Common myeloid progenitor, CD34-positive (primary cell): ENCODE measurements at regions not wholly inside any gene's neighbourhood (a gene's known extent, or its start where the extent isn't known, plus 50 kb on each side); places are given as distances from the start of the nearest gene placed in this dataset.
A peak's percentile ranks its signal among the peaks of the same experiment; 100 is the strongest.

ENCODE experiments used
- CTCF ChIA-PET: fragments of 350-600 bp; sonication (Branson Sonifier 250); formaldehyde crosslinking; loops from one replicate; lab custom pipeline; 2021; ENCODE audit warnings: antibody characterized with exemption; lab: Charles Lee
- POLR2A ChIA-PET: fragments of 350-600 bp; sonication (Branson Sonifier 250); formaldehyde crosslinking; loops from one replicate; lab custom pipeline; 2021; ENCODE audit warnings: antibody characterized with exemption; lab: Charles Lee
- DNase-seq, 3 donors: peaks; one replicate each; pipeline versions ENCODE4 v3.0.0 to v3.0.0-alpha.2; 2013
- H3K27ac ChIP-seq, 2 experiments: 1 replicate in 1 of 2; 2 replicates in 1 of 2; pipeline ENCODE4 v1.7.0; 2013; ENCODE audit warnings: inconsistent platforms in 2 of 2, low read length in 2 of 2, mild to moderate bottlenecking in 2 of 2, low read depth in 1 of 2, moderate library complexity in 1 of 2; ENCODE audit not compliant: severe bottlenecking in 2 of 2, insufficient read depth in 1 of 2, poor library complexity in 1 of 2
- H3K27me3 ChIP-seq, 5 experiments: replicated peaks in 2 of 5; 1 replicate in 3 of 5; 2 replicates in 2 of 5; pipeline versions ENCODE4 v1.6.1 to v1.7.0; 2013; ENCODE audit warnings: low read length in 4 of 5, mild to moderate bottlenecking in 2 of 5, moderate library complexity in 2 of 5, inconsistent platforms in 1 of 5; ENCODE audit not compliant: insufficient read depth in 5 of 5, control insufficient read depth in 4 of 5
- H3K36me3 ChIP-seq, 4 experiments: 1 replicate in 2 of 4; 2 replicates in 2 of 4; pipeline versions ENCODE4 v1.6.1 to v1.7.0; 2013; ENCODE audit warnings: low read length in 3 of 4, control low read depth in 1 of 4, mild to moderate bottlenecking in 1 of 4; ENCODE audit not compliant: control insufficient read depth in 4 of 4, insufficient read depth in 4 of 4
- H3K4me1 ChIP-seq, 4 experiments: 1 replicate in 3 of 4; 2 replicates in 1 of 4; pipeline versions ENCODE4 v1.6.1 to v1.7.1; 2013; ENCODE audit warnings: low read length in 3 of 4, mild to moderate bottlenecking in 3 of 4, control low read depth in 1 of 4, inconsistent platforms in 1 of 4, moderate library complexity in 1 of 4; ENCODE audit not compliant: control insufficient read depth in 4 of 4, insufficient read depth in 4 of 4; ENCODE audit errors: control extremely low read depth in 1 of 4
- H3K4me3 ChIP-seq, 7 experiments: 1 replicate in 4 of 7; 2 replicates in 3 of 7; pipeline versions ENCODE4 v1.5.1 to v1.7.0; 2013; ENCODE audit warnings: mild to moderate bottlenecking in 7 of 7, low read length in 6 of 7, moderate library complexity in 6 of 7, inconsistent platforms in 2 of 7, low read depth in 2 of 7, control low read depth in 1 of 7; ENCODE audit not compliant: insufficient read depth in 4 of 7, control insufficient read depth in 1 of 7; ENCODE audit errors: extremely low read depth in 1 of 7
- H3K9me3 ChIP-seq, 5 experiments: 1 replicate in 4 of 5; 2 replicates in 1 of 5; pipeline versions ENCODE4 v1.6.1 to v1.7.1; 2013; ENCODE audit warnings: low read length in 4 of 5, mild to moderate bottlenecking in 2 of 5, inconsistent platforms in 1 of 5, low read depth in 1 of 5, moderate library complexity in 1 of 5; ENCODE audit not compliant: control insufficient read depth in 4 of 5, insufficient read depth in 2 of 5; ENCODE audit errors: control extremely low read depth in 1 of 5
- WGBS: methylation state at CpG from one replicate; pipeline ENCODE4 v1.1.5; 2013; ENCODE audit not compliant: insufficient coverage; 5-methylcytosine and 5-hydroxymethylcytosine counted together

DNA sequence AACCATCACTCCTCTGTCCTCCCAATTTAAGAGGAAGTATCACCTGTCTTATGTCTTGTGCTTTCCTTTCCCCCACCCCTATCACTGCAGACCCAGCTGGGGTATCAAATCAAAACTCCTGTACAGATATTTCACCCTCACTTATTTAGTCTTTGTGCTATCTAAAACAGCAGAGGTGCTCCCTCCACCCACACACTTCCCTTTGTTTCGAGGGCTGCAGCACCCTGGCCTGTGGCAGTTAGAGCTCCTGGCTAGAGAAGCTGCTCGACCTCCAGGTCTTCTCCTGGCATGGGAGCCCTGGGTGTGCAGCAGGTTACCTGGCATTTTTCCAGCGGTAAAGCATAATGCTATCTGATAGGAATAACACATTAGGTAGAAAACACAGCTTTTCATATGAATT is 181.4 kb upstream of the BCL6 start:
- Histone ChIP-seq H3K36me3 (no peaks in the 10 kb centered on the region), H3K4me3 (no peak overlapping the region), H3K4me1 (peaks cover 0 to 12% (median 1%) of the 10 kb centered on the region in 4 experiments), H3K9me3 (peaks cover 0 to 12% (median 5%) of the 10 kb centered on the region in 5 experiments), H3K27me3 (no peaks in the 10 kb centered on the region), H3K27ac (no peak overlapping the region)
- ChIA-PET POLR2A (no interaction called here), CTCF (interaction anchor here (1.0 to 1.1 kb wide), 2 partner anchors 10 to 12 kb away, joined by 3 to 4 read pairs; no protein-coding TSS in a partner anchor)
- peak in 2 of 3 donors; percentile 15 to 27 for DNase-seq
- WGBS: 49% methylated on average over 3 of the region's 3 CpGs

DNA sequence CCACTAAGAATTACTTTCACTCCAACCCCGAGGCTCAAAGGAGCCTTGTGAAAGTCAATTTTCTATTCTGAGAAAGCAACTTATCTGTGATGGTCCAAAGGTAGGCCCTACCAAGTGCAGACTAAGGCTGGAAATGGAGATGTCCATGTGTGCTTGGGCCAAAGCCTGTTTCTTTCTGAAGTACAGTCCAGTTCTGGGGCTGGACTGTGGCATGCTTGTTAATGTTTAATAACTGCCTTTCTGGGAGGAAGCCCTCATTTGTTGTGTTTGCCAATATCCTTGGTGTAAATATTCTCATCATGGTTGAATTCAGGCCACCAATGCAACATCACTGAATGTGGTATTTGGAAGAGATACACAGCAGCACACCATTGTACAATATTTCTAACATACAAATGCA is 182.3 kb upstream of the BCL6 start:
- Histone ChIP-seq H3K4me1 (peaks cover 0 to 9% (median 1%) of the 10 kb centered on the region in 4 experiments), H3K27me3 (no peaks in the 10 kb centered on the region), H3K27ac (no peak overlapping the region), H3K4me3 (no peak overlapping the region), H3K9me3 (peaks cover 0 to 12% (median 5%) of the 10 kb centered on the region in 5 experiments), H3K36me3 (no peaks in the 10 kb centered on the region)
- DNase-seq: no peak
- ChIA-PET POLR2A (no interaction called here), CTCF (interaction anchor here (0.8 to 1.0 kb wide), 2 partner anchors 14 to 27 kb away, joined by 3 to 5 read pairs; no protein-coding TSS in a partner anchor)
- WGBS: no CpG with 5 or more reads among the region's 1 CpG

DNA sequence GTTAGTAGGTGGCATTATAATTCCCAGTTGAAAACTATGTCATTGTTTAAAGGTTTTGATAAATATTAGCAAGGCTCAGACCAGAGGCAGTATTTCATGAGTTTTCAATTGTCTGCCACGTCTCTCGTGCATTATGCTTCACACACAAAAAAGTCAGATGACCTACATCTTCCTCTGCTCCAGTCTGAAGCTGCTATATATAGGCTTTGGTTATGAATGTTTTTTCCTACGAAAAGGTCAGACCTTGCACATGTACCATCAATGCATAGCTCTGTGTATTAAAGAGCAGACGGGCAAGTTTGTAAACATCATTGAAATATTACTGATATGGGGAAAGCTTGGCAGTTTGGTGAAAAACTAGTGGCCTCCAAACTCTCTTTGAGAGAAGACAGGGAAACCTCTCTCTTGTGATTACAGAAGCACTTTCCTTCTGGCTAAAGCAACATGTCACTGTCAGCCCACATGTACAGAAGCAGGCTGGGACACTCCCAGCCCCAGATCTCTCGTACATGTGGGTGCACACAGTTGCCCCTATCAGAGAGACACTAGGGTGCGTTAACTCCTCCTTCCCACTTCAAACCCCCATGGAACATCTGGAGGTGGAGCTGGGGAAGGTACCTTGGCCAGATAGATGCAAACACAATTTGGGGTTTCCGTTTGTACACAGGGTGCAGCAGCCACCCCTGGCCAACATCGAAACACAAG is 184.0 kb upstream of the BCL6 start:
- H3K9me3 ChIP-seq: peaks cover 0 to 12% (median 5%) of the 10 kb centered on the region in 5 experiments
- DNase-seq: no peak
- no peaks in the 10 kb centered on the region for H3K36me3 ChIP-seq
- H3K4me1 ChIP-seq: peaks cover 0 to 9% (median 1%) of the 10 kb centered on the region in 4 experiments
- H3K27ac ChIP-seq: no peak overlapping the region
- POLR2A ChIA-PET: no interaction called here
- CTCF ChIA-PET: no interaction called here
- no peak overlapping the region for H3K4me3 ChIP-seq
- no peaks in the 10 kb centered on the region for H3K27me3 ChIP-seq
- WGBS: 93% methylated on average over 4 of the region's 8 CpGs

DNA sequence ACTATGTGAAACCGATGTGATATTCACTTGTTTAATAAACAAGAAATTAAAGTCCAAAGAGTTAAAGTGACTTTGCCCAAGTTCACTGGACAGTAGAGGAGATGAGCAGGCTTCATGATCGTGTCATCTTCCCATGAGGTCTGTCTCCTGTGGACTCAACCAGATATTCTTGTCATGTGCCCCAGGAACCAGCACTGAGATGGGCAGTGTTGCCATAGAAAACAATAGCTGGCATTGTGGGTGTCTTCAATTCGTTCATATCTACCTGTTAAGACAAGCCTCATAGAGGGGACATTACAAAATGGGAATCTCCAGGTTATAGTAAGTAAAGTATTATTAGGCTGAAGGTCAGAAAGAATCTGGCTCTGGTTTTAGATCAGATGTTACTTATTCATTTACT is 184.8 kb upstream of the BCL6 start:
- Histone ChIP-seq H3K4me3 (no peak overlapping the region), H3K27me3 (no peaks in the 10 kb centered on the region), H3K36me3 (no peaks in the 10 kb centered on the region), H3K27ac (no peak overlapping the region), H3K4me1 (peaks cover 0 to 9% (median 1%) of the 10 kb centered on the region in 4 experiments), H3K9me3 (peaks cover 0 to 4% (median 0%) of the 10 kb centered on the region in 5 experiments)
- 100% methylated on average over 1 of the region's 3 CpGs for WGBS
- POLR2A ChIA-PET: no interaction called here
- CTCF ChIA-PET: interaction anchor here (1.3 kb wide), 1 partner anchor 31 kb away, joined by 3 read pairs; no protein-coding TSS in a partner anchor
- DNase-seq: no peak

DNA sequence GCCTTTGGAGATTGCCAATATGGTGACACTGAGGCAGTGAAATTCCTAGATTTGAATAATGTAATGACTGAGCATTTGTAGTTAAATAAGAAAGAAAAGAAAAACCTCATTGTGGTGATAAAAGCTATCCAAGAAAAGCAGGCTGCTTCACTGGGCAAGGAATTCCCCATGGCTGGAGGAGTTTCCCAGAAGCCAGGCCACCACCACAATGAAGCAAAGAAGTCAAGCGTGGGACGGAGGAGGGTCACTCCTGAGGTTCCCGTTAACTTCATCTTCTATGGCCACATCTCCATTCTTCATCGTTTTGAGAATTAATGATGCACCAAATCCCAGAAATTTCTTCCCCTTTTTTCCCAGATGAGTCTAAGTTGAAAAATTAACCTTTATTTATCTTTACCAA is 185.8 kb upstream of the BCL6 start:
- no peak overlapping the region for H3K27ac ChIP-seq
- no peaks in the 10 kb centered on the region for H3K36me3 ChIP-seq
- POLR2A ChIA-PET: no interaction called here
- peaks cover 0 to 15% (median 1%) of the 10 kb centered on the region in 4 experiments for H3K4me1 ChIP-seq
- no peaks in the 10 kb centered on the region for H3K27me3 ChIP-seq
- no peaks in the 10 kb centered on the region for H3K9me3 ChIP-seq
- WGBS: 97% methylated on average over 4 of the region's 4 CpGs
- CTCF ChIA-PET: interaction anchor here (1.3 kb wide), 1 partner anchor 30 kb away, joined by 3 read pairs; no protein-coding TSS in a partner anchor
- no peak overlapping the region for H3K4me3 ChIP-seq
- DNase-seq: no peak

DNA sequence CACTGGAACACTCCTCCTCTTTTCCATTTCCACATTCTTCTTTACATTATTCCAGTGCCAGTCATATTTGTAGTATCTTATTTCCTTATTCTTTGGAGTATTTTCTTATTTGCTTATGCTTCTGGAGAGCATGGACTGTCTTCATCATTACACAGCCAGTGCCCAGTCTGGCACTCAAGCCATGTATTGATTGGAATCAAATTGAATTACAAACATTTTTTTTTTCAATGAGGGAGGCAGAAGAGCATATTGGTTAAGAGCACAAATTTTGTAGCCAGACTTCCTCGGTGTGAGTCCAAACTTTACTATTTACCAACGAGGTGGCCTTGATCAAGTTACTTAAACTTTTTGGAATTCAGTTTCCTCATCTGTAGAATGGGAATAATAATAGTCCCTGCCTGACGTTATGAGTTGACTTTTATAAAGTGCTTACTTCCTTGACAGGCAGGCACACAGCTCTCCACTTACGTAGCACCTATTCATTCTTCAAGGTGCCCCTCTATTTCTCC is 186.6 kb upstream of the BCL6 start:
- Histone ChIP-seq H3K36me3 (no peaks in the 10 kb centered on the region), H3K4me1 (peaks cover 0 to 11% (median under 1%) of the 10 kb centered on the region in 4 experiments), H3K9me3 (no peaks in the 10 kb centered on the region), H3K27ac (no peak overlapping the region), H3K4me3 (no peak overlapping the region), H3K27me3 (no peaks in the 10 kb centered on the region)
- ChIA-PET POLR2A (no interaction called here), CTCF (no interaction called here)
- DNase-seq: no peak
- WGBS: 100% methylated on average over 3 of the region's 4 CpGs

DNA sequence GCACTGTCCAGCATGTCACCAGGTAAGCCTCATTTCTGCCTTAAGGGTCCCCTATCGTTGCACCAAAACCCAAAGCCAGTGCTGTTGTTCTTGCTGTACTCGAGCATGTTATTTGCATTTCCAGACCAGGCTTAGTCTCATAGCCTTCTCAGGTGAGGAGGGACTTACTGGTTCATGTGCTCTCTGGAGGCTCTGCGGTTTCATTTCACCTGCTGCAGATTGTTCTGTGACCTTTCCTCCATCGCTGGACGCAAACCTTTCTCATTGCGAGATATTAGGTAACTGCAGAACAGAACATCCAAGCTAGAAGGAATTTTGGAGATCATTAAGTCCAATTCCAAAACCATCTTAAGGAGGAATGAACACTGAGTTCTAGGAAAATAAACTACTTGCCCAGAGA is 187.3 kb upstream of the BCL6 start:
- H3K9me3 ChIP-seq: no peaks in the 10 kb centered on the region
- ChIA-PET POLR2A (no interaction called here), CTCF (no interaction called here)
- no peaks in the 10 kb centered on the region for H3K27me3 ChIP-seq
- no peak overlapping the region for H3K27ac ChIP-seq
- no peaks in the 10 kb centered on the region for H3K36me3 ChIP-seq
- DNase-seq: no peak
- 100% methylated on average over 2 of the region's 6 CpGs for WGBS
- H3K4me3 ChIP-seq: no peak overlapping the region
- peaks cover 0 to 10% (median 0%) of the 10 kb centered on the region in 4 experiments for H3K4me1 ChIP-seq
